GM19455 (cell line): ENCODE measurements at regions not wholly inside any gene's neighbourhood (a gene's known extent, or its start where the extent isn't known, plus 50 kb on each side); places are given as distances from the start of the nearest gene placed in this dataset.
A peak's percentile ranks its signal among the peaks of the same experiment; 100 is the strongest.

Experiments used
- ATAC-seq: cut with Tn5 transposase; IDR thresholded peaks from one replicate; pipeline ENCODE4 v1.9.1; 2021; ENCODE audit not compliant: unreplicated experiment

DNA sequence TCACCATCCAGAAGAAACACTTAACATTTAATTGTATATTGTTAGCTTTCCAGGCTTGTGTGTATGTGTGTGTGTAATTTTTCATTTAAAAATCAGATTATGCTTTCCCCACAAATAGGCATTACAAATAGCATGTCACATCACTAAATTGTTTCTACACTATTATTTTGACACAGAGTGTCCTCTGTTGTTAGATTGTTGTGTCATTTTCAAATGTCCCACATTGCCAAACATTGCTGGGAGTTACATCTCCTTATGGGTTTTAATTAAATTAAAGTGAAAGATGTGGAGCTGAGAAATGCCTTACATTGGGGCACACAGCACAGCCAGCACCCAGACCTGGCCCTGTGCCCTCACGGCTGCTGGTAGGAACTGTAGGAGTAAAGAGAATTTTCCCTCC, 295.6 kb downstream of the ZEB1 start:
- no peak for ATAC-seq

DNA sequence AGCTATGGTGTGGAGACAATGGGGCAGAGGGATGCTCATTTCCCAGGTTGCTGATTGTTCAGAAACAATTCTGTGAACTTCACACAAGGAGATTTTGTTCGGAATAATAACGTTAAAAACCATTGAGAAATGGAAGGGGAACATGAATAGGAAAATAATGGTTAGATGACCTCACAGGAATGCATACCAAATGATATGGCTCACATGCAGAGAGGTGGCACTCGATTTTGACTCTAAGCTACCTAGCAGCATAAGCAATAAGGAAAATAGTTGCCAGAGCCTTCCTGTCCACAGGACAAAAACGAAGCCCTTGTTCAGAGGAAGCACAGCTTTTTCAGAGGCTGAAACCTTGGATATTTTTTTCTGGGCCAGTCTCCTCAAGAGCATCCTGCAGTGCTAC, 293.1 kb downstream of the ZEB1 start:
- ATAC-seq, result no peak

DNA sequence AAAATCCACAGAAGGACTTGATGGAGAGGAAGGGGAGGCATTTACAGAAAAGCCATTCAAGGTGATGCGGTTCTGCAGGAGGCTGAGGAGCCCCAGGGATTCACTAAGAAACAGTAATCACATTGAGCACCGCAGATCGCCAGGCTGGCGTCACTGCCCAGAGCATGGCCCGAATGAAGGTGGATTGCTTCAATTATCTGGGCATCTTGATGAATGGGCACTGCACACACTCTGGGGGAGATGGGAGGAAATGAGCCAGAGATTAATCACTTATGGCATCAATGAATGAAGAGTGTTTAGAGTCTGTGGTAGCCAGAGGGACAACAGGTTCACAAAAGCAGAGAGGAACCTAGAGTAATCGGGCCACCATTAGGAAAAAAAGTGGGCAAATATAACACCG, 292.1 kb downstream of the ZEB1 start:
- no peak for ATAC-seq

DNA sequence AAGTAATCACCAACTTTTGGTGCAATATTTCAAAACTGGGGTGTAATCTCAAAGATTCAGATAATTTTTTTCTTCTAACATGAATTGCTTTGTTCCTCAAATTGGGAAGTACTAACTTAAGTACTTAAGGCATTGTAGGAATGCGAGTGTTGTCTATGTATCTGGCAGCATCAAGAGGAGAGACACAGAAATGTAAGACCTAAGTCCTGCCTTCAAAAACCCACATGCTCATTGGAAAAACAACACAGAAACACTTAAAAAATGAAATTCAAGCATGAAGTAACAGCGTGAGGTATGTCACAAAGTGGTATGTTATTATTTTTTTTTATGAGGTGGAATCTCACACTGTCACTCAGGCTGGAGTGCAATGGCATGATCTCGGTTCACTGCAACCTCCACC, 288.5 kb downstream of the ZEB1 start:
- ATAC-seq, result no peak

DNA sequence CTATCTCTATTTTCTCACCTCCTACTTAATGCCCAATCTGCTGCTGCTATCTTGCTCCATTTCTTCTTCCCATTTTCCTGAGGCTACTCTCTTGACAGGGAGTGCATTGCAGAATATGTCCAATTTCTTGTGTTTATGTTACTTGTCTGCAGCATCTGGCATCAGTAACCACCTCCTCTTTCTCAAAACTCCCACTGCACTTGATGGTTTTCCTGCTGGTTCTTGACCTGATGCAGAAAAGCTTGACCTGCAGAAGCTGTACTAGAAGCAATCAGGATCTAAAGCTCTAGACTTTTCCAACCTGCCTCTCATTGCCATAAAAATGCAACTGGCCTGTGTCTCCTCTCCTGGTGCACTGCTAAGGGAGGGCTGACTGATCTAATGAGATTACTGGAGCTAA, 287.8 kb downstream of the ZEB1 start:
- ATAC-seq, result no peak

DNA sequence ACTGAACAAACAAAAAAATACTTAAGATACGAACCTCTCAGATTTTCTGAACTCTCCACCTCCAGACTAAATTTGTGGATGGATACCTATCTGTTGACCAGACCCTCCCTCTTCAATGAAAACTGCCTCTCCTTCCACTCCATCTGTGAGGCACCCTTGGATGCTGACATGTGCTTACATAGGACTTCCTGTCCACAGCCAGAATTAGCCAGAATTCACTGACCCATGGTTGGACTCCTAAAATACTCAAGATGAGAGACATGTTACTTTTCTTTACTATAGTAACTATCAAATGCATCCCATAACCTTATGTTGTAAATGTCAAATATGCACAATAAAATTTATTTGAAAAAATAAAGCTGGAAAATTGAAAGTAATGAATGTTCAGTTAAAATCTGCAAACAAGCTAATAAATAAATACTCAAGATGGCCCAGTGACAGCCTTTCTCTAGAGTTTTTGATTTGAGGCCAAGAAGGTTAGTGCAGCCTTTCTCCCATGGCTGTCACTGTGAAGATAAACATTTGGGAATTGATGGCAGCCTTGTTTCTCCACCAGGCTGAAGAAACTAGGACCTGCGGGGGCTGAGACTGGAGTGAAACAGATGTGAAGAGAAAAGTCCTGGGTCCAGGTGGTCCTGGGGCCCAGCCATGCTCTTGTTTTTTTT, 287.0 kb downstream of the ZEB1 start:
- ATAC-seq, result no peak

DNA sequence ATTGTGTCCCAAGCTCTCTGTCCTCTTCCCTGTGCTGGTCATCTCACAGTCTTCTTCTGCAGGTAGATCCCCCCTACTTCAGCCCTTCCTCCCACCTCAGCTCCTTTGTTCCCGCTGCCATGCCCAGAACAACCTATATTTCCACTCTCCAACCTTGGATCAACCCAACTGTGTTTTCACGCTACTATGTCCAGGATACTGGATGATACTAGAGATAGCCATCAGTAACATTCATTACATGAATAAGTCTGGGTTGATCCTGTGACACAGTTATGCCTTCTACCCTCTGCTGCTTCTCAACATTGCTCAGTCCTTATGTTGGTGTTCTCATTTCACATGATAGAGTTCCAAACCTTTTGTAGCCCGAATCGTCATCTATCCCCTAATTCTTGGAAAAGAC, 286.4 kb downstream of the ZEB1 start:
- ATAC-seq, result no peak

DNA sequence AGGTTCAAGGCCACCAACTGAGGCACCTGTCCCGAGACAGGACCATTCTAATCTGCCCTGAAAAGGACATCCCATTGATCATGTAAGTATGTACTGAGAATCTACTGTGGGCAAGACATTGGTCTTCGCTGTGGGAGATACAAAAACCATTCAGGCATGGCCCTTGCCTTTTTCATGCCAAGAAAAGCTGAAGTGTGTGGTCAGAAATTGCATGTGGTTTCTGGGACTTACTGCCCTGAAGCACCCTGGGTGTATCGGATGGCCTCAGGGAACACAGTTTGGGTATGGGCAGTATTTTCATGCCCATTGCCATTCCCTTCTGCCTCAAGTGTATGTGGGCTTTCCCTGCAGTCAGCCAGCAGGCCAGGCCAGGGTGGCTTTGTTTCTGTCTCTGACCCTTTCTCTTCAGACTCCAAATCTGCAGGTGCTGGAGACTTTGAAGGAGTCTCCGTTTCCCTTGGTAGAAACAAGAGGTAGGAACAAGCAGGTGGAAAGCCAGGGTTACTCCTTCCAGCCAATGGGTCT, 285.7 kb downstream of the ZEB1 start:
- no peak for ATAC-seq

DNA sequence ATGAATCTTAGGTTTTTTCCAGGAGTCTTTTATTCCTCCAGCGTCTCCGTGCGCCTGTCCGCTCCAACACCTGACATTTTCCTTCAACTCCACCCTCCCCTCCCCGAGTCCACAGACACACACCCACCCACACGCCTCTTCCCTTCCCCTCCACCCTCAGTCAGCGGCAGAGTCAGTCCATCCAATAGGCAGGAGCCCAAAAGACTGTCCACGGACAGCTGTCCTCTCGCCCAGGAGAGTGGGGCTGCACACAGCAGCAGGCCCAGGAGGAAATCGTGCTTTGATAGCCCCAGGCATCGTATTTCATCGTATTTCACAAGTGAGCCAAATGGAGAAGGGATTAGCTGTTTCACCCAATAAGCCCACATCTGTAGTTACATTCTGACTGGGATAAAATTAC, 285.1 kb downstream of the ZEB1 start:
- no peak for ATAC-seq

DNA sequence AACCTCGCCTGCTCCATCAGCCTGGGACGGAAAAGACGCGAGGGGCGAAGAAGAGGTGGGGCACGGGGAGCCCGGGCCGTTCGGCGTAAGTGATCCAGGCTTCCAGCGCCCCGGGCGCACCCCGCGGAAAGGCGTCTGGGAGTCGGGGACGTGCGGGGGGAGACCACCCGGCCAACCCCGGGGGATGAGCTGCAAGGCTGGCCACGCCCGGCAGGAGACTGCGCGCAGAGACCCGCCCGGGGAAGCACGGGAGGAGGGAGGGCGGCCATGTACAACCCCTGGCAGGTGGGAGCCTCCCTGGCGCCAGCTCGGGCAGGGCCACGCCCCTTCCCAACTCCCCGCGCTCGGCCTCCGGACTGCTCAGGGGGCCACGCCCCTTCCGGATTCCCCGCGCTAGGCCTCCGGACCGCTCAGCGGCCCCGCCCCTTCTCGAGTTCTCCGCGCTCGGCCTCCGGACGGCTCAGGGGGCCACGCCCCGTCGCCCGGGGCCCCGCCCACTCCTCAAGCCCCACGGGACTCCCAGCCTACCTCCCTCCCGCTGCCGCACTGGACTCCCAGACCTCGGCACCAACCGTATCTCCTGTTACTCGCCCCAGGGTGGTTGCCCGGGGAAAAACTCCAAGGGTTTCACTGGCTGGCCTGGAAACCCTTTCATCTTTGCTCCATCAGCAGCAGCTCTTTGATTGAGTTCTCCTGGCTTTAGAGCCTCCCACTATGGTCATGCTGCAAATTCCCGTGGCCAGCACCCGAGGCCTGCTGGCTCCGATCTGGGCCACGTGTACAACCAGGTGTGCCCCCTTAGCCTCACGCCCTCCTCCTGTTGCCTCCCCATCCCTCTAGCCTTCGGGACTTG, 284.4 kb downstream of the ZEB1 start:
- ATAC-seq, result peak; percentile 96

DNA sequence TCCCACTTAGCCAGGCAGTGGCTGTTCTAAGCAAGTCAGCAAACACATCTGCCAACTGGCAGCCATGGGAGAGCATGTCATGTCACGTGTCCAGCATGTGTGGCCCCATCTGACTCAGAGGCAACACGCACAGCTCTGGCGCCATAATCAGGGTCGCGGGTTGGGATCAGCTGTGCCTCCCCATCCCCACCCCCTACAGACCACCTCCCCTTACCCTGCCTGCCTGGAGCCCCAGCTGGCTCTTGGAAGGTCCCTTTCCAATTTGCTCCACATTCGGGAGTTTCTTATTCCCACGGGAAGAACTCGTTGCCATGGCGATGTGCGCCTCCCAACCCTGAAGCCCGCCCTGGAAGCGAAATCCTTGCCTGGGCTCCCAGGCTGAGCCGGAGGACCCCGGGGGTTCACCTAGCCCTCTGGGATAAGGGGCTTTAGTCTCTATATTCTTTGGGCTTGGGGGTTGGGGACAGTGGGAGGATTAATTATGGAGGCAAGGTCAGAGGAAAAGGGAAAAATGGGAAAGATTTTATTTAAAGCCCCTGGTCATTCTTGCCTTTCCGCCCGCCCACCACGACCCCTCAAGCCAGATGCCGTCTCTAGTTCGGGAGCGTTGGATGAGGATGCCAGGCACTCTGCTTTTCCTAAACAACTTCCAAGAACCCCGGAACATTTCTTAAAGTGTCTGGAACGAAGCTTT, 283.7 kb downstream of the ZEB1 start:
- ATAC-seq, result no peak

DNA sequence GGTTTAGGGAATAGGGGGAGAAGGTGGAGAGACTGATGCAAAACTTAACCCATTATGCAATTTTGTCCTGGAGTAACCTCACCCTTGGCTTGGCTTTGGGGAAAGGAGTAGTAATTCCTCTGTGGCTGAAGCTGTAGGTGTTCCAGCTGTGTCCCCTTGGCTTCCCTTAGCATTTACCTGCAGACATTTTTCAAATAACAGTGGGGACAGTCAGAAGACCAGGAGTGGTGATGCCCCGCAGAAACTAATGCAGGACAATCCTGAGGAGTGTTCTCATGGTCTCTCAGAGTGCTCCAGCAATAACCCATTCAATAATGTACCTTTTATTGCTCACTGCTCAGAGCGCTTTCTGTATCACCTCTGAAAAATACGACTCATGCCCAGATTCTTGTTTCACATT, 282.1 kb downstream of the ZEB1 start:
- ATAC-seq, result no peak

DNA sequence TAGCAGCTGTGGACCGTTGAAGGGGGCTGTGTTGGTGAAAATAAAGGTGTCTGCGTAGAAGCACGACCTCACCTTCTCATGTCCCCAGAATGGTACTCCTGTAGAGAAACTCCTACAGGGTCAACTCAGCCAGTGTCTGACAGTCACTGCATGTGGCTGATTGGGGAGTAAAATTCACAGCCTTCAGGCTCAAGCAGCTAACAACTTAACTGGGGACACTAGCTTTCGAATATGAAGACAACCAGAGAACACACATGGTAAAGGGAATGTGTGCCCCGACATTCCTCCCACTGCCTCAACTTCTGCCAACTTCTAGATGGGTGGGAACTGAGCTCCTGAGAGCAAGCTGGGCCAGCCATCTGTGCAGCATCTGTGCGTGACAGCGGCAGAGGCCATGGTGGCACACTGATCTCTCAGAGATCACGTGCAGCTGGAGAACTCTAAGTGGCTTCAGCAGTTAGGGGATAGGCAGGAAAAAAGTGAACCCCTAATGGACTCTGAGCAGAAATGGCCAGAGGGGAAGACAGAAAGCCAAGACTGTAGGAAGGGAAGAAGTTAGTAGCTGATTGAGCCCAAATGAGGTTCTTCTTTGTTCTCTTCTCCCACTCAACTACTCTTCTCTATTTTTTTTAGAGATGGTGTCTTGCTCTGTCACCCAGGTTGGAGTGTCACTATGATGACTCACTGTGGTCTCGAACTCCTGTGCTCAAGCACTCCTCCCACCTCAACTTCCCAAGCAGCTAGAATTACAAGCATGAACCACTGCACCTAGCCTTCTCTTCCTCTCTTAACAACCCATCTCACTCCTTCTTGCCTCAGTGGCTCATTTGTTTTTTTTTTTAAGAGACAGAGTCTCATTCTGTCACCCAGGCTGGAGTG, 280.8 kb downstream of the ZEB1 start:
- ATAC-seq, result no peak

DNA sequence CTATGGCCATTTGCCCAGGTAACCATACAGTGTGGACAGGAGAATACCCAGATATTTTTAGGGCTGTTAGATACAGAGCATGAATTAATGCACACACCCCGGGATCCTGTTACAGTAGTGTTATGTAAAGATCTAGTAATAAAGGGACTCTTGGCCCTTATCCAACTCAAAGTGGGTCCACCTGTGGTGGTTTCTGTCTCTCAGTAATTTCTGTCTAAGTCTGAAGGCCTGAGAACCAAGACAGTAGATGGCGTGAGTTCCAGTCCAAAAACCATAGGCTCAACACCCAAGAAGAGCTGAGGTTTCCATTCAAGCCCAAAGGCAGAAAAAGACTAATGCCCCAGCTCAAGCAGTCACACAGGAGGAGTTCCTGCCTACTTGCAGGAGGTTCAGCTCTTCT, 277.7 kb downstream of the ZEB1 start:
- ATAC-seq, result no peak

DNA sequence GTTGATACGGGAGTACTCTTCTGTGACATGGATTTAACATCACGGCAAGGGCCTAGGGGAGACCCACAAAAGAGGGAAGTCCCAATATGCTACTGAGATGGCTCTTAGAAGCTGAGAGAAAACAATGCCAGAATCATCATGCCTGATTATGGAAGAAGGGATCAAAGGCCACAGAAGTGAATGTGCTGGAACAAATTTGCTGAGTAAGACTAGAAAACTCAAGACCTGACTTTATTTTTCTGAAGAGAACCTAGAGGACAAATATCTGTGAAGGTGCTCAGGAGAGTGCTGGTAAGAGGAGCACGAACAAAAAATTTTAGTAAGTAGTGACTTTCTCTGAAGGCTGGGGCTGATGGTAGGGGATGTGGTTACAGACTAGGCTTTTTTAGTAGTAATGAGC, 277.0 kb downstream of the ZEB1 start:
- no peak for ATAC-seq

DNA sequence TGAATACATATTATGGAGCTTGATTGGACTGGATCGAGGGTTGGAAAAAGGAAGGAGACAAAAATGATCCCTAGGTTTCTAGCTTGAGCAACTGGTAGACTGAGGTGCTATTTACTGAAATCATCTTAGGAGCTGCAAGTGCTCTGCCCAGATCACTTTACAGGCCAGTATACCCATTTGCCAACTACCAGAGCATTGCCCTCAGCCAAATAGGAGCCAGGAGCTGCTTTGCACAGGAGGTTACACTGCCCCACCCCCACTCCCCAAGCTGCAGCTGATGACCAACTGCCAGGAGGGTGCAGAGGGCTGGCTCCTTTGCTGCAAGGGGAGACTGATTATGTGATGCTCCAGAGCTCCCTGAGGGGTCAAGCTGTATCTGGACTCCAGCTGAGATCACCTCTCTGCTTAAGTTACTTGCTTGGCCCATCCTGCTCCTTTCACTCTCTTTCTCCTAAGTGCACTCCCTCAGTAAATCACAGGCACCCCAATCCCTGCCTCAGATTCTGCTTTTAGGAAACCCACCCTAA, 275.4 kb downstream of the ZEB1 start:
- no peak for ATAC-seq

DNA sequence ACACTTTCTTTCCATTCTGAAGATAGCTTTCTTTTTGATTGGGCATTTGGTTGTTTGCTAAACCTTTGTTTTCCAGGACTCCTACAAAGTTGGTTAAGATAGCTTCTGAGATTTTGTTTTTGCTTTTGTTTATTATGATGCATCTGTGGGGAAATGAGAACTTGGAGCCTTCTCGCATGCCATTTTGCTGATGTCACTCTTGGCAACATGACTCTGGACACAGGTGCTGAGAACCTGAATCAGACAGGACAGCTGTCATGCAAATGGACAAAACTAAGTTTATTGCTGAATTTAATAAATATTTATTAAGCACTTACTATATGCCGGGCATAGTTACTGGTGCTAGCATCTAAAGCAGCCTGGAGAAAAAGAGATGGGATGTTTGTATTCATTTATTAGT, 274.1 kb downstream of the ZEB1 start:
- ATAC-seq, result no peak

DNA sequence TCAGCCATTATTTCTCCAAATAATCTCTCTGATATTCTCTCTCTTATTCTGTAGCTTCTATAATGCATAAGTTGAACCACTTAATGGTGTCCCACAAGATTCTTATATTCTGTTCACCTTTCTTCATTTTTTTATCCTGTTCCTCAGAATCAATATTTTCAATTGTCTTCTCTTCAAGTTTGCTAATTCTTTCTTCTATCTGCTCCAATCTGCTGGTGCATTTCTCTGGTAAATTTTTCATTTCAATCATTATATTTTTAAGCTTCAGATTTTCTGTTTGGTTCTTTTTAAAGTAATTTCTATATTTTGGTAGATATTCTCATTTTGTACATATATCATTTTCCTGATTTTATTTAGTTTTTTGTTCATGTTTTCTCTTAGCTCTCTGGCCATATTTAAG, 272.6 kb downstream of the ZEB1 start:
- ATAC-seq, result no peak

DNA sequence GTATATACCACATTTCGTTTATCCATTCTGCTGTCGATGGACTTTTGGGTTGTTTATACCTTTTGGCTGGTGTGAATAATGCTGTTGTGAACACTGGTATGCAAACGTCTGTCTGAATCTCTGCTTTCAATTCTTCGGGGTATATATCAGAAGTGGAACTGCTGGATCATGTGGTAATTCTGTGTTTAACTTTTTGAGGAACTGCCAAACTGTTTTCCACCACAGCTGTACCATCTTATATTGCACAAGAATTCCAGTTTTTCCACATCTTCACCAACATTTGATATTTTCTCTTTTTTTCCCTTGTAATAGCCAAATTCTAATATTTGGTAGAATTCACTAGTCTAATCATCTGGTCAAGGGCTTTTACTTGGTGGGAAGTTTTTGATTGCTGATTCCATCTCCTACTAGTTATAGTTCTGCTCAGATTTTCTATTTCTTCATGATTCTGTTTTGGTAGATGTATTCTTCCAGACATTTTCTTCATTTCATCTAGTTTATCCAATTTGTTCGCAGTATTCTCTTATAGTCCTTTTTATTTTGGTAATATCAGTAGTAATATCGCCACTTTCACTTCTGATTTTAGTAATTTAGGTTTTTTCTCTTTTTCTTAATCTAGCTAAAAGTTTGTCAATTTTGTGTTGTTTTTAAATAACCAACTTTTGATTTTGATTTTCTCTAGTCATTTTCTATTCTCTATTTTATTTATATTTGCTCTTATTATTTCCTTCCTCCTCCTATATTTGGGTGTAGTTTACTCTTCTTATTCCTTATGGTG, 271.2 kb downstream of the ZEB1 start:
- ATAC-seq, result no peak

DNA sequence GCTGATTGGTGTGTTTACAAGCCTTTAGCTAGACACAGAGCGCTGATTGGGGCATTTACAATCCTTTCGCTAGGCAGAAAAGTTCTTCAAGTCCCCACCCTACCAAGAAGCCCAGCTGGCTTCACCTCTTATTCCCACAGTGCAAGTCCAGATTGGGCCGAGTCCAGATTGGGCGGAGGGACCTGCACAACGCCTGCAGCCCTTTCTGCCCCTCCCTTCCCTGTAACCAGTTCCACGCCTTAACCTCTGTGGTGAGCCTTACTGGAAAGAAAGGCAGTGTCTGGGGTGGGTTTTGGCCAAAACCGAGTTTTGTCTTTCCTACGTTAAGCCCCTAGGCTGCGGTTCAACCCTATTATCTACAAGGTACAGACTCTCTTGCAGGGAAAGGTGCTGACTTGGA, 268.7 kb downstream of the ZEB1 start:
- no peak for ATAC-seq
